HG03439 (cell line): ENCODE measurements at regions not wholly inside any gene's neighbourhood (a gene's known extent, or its start where the extent isn't known, plus 50 kb on each side); places are given as distances from the start of the nearest gene placed in this dataset.

ENCODE experiments used
- ATAC-seq: cut with Tn5 transposase; IDR thresholded peaks from one replicate; pipeline ENCODE4 v1.9.1; 2021; ENCODE audit warnings: mild to moderate bottlenecking, moderate library complexity; ENCODE audit not compliant: unreplicated experiment

GRCh38 chr18:67381608-67382150 lies 134.8 kb downstream of the DSEL start:
- no peak for ATAC-seq

GRCh38 chr18:67380867-67381266 lies 135.7 kb downstream of the DSEL start:
- no peak for ATAC-seq

- ATAC-seq = no peak
These were observed 136.5 kb downstream of the DSEL start for GRCh38 chr18:67379981-67380380.

- ATAC-seq = no peak
These were observed 140.1 kb downstream of the DSEL start for GRCh38 chr18:67376372-67376771.

- no peak for ATAC-seq
These were observed 142.9 kb downstream of the DSEL start for GRCh38 chr18:67373636-67374035.

GRCh38 chr18:67367540-67367939 lies 149.0 kb downstream of the DSEL start:
- ATAC-seq = no peak

GRCh38 chr18:67363694-67364093 lies 152.8 kb downstream of the DSEL start:
- no peak for ATAC-seq

GRCh38 chr18:67362906-67363305 lies 153.6 kb downstream of the DSEL start:
- ATAC-seq = no peak

- ATAC-seq = peak; percentile 90
These were observed 156.4 kb downstream of the DSEL start for GRCh38 chr18:67359873-67360838.

- ATAC-seq = no peak
These were observed 157.6 kb downstream of the DSEL start for GRCh38 chr18:67358947-67359346.

- ATAC-seq = no peak
These were observed 161.8 kb downstream of the DSEL start for GRCh38 chr18:67354692-67355091.

- no peak for ATAC-seq
These were observed 162.4 kb downstream of the DSEL start for GRCh38 chr18:67354091-67354490.

- ATAC-seq = no peak
These were observed 169.1 kb downstream of the DSEL start for GRCh38 chr18:67347438-67347837.

- ATAC-seq = no peak
These were observed 174.4 kb downstream of the DSEL start for GRCh38 chr18:67342159-67342558.

- ATAC-seq = no peak
These were observed 178.8 kb downstream of the DSEL start for GRCh38 chr18:67337696-67338095.

GRCh38 chr18:67331857-67332256 lies 184.7 kb downstream of the DSEL start:
- ATAC-seq = no peak

GRCh38 chr18:67319109-67319508 lies 197.4 kb downstream of the DSEL start:
- no peak for ATAC-seq

GRCh38 chr18:67318651-67319050 lies 197.9 kb downstream of the DSEL start:
- ATAC-seq = no peak

GRCh38 chr18:67310826-67311225 lies 205.7 kb downstream of the DSEL start:
- no peak for ATAC-seq

- no peak for ATAC-seq
These were observed 207.7 kb downstream of the DSEL start for GRCh38 chr18:67308819-67309218.

- ATAC-seq = no peak
These were observed 211.1 kb downstream of the DSEL start for GRCh38 chr18:67305466-67305865.

- no peak for ATAC-seq
These were observed 214.5 kb downstream of the DSEL start for GRCh38 chr18:67302043-67302442.
